H1 (cell line): ENCODE measurements at regions not wholly inside any gene's neighbourhood (a gene's known extent, or its start where the extent isn't known, plus 50 kb on each side); places are given as distances from the start of the nearest gene placed in this dataset.

ENCODE experiments used
- CTCF ChIA-PET: fragments of 300-600 bp; sonication (Branson Sonifier 250); formaldehyde crosslinking; loops from one replicate; lab custom pipeline; 2021; ENCODE audit not compliant: partially characterized antibody; lab: Charles Lee
- POLR2A ChIA-PET: fragments of 300-600 bp; sonication (Branson Sonifier 250); formaldehyde crosslinking; loops from one replicate; lab custom pipeline; 2021; ENCODE audit warnings: inconsistent platforms; ENCODE audit not compliant: partially characterized antibody; lab: Charles Lee
- DNase-seq, 2 experiments: peaks; one replicate each; pipeline versions ENCODE4 v3.0.0 to v3.0.0-alpha.2; 2010 to 2022; ENCODE audit warnings: low spot score in 2 of 2, low read depth in 1 of 2, mixed read lengths in 1 of 2
- FAIRE-seq: peaks from 2 replicates; lab custom pipeline; 2011; peaks lifted over from hg19 to GRCh38; lab: Jason Lieb, UNC
- H2AFZ ChIP-seq: 2 replicates; pipeline ENCODE4 v1.8.1; 2012; ENCODE audit warnings: low read length, inconsistent platforms
- H2AK5ac ChIP-seq: 2 replicates; pipeline ENCODE4 v1.6.1; 2013; ENCODE audit warnings: low read depth, low read length
- H2BK120ac ChIP-seq: replicated peaks from 2 replicates; pipeline ENCODE3; 2013; ENCODE audit warnings: low read depth, low read length, inconsistent platforms
- H2BK12ac ChIP-seq: 2 replicates; pipeline ENCODE4 v1.6.1; 2013; ENCODE audit warnings: low read depth, low read length
- H2BK15ac ChIP-seq: 2 replicates; pipeline ENCODE4 v1.6.1; 2013; ENCODE audit warnings: low read length
- H2BK20ac ChIP-seq: 2 replicates; pipeline ENCODE4 v1.6.1; 2013; ENCODE audit warnings: low read length
- H2BK5ac ChIP-seq: 2 replicates; pipeline ENCODE4 v1.6.1; 2013; ENCODE audit warnings: low read depth, low read length
- H3K14ac ChIP-seq: 2 replicates; pipeline ENCODE4 v1.6.1; 2013; ENCODE audit warnings: inconsistent platforms; ENCODE audit not compliant: insufficient read length
- H3K18ac ChIP-seq: 2 replicates; pipeline ENCODE4 v1.6.1; 2013; ENCODE audit warnings: low read length; ENCODE audit errors: extremely low read depth
- H3K23ac ChIP-seq: 2 replicates; pipeline ENCODE4 v1.6.1; 2013; ENCODE audit warnings: inconsistent platforms; ENCODE audit not compliant: insufficient read length
- H3K23me2 ChIP-seq: 2 replicates; pipeline ENCODE4 v1.6.1; 2013; ENCODE audit warnings: low read depth, low read length
- H3K27ac ChIP-seq: 2 replicates; pipeline ENCODE4 v1.6.1; 2011; ENCODE audit warnings: low read depth, low read length, inconsistent platforms
- H3K27me3 ChIP-seq, 4 experiments: replicated peaks in 1 of 4; 1 replicate in 1 of 4; 2 replicates in 3 of 4; pipeline versions ENCODE4 v1.6.1 to v1.8.1; 2011 to 2013; ENCODE audit warnings: low read length in 3 of 4, mild to moderate bottlenecking in 3 of 4, inconsistent platforms in 2 of 4, mixed read lengths in 2 of 4, moderate library complexity in 1 of 4; ENCODE audit not compliant: control insufficient read depth in 3 of 4, insufficient read depth in 3 of 4; ENCODE audit errors: extremely low read depth in 1 of 4
- H3K36me3 ChIP-seq, 4 experiments: 2 replicates each; pipeline versions ENCODE4 v1.6.1 to v1.8.1; 2011 to 2013; ENCODE audit warnings: mild to moderate bottlenecking in 4 of 4, low read length in 3 of 4, moderate library complexity in 2 of 4, control low read depth in 1 of 4, inconsistent platforms in 1 of 4; ENCODE audit not compliant: insufficient read depth in 4 of 4, control insufficient read depth in 2 of 4
- H3K4ac ChIP-seq: replicated peaks from 2 replicates; pipeline ENCODE3; 2013; ENCODE audit warnings: low read length, low read depth, mixed read lengths, inconsistent platforms; ENCODE audit not compliant: insufficient read length
- H3K4me1 ChIP-seq, 4 experiments: replicated peaks in 1 of 4; 1 replicate in 1 of 4; 2 replicates in 3 of 4; pipeline versions ENCODE4 v1.6.1 to v1.8.1; 2011 to 2013; ENCODE audit warnings: low read length in 3 of 4, inconsistent platforms in 2 of 4, mixed read lengths in 1 of 4; ENCODE audit not compliant: insufficient read depth in 4 of 4, control insufficient read depth in 3 of 4
- H3K4me2 ChIP-seq, 2 experiments: 2 replicates each; pipeline versions ENCODE4 v1.6.1 to v1.8.1; 2011 to 2013; ENCODE audit warnings: low read depth in 2 of 2, low read length in 2 of 2, control low read depth in 1 of 2, inconsistent platforms in 1 of 2, mild to moderate bottlenecking in 1 of 2; ENCODE audit not compliant: insufficient read depth in 1 of 2
- H3K4me3 ChIP-seq, 4 experiments: fragments of 200-600, 300-600 bp in 1 of 4; sonication (generic), shearing (Covaris generic), sonication (Bioruptor Twin) in 1 of 4; 2 replicates each; pipeline versions ENCODE4 v1.5.1 to v1.8.1; 2011 to 2016; ENCODE audit warnings: low read length in 4 of 4, low read depth in 3 of 4, control low read depth in 2 of 4, inconsistent platforms in 2 of 4, mild to moderate bottlenecking in 2 of 4, mixed read lengths in 1 of 4, moderate library complexity in 1 of 4; ENCODE audit not compliant: insufficient read depth in 2 of 4; ENCODE audit errors: extremely low read depth in 1 of 4
- H3K56ac ChIP-seq: replicated peaks from 2 replicates; pipeline ENCODE3; 2013; ENCODE audit warnings: low read depth, mild to moderate bottlenecking, mixed read lengths, low read length, inconsistent platforms; ENCODE audit not compliant: insufficient read length
- H3K79me1 ChIP-seq: 2 replicates; pipeline ENCODE4 v1.6.1; 2013; ENCODE audit warnings: low read depth, low read length, control low read depth
- H3K79me2 ChIP-seq, 2 experiments: 2 replicates each; pipeline versions ENCODE4 v1.6.1 to v1.8.1; 2012 to 2013; ENCODE audit warnings: low read length in 2 of 2, mild to moderate bottlenecking in 2 of 2, inconsistent platforms in 1 of 2; ENCODE audit not compliant: insufficient read depth in 2 of 2, control insufficient read depth in 1 of 2
- H3K9ac ChIP-seq, 4 experiments: replicated peaks in 1 of 4; 1 replicate in 1 of 4; 2 replicates in 3 of 4; pipeline versions ENCODE4 v1.6.1 to v1.8.1; 2011 to 2013; ENCODE audit warnings: low read depth in 3 of 4, low read length in 3 of 4, control low read depth in 2 of 4, mild to moderate bottlenecking in 2 of 4, moderate library complexity in 2 of 4, inconsistent platforms in 1 of 4; ENCODE audit errors: extremely low read depth in 1 of 4
- H3K9me3 ChIP-seq, 2 experiments: 2 replicates each; pipeline versions ENCODE4 v1.6.1 to v1.8.1; 2012 to 2013; ENCODE audit warnings: mild to moderate bottlenecking in 2 of 2, moderate library complexity in 2 of 2, control low read depth in 1 of 2, inconsistent platforms in 1 of 2, low read depth in 1 of 2, low read length in 1 of 2, mixed read lengths in 1 of 2; ENCODE audit not compliant: insufficient read depth in 2 of 2
- H4K20me1 ChIP-seq, 2 experiments: replicated peaks in 1 of 2; 2 replicates each; pipeline versions ENCODE3 to v1.8.1; 2011 to 2013; ENCODE audit warnings: inconsistent platforms in 2 of 2, low read length in 2 of 2, mild to moderate bottlenecking in 1 of 2; ENCODE audit not compliant: insufficient read depth in 2 of 2, control insufficient read depth in 1 of 2
- H4K5ac ChIP-seq: 2 replicates; pipeline ENCODE4 v1.6.1; 2013; ENCODE audit warnings: low read length, low read depth, mixed read lengths, inconsistent platforms; ENCODE audit not compliant: insufficient read length
- H4K8ac ChIP-seq: 2 replicates; pipeline ENCODE4 v1.8.0; 2013; ENCODE audit warnings: mild to moderate bottlenecking, moderate library complexity, low read length, inconsistent platforms; ENCODE audit not compliant: insufficient read depth; ENCODE audit errors: extremely low read depth
- H4K91ac ChIP-seq: replicated peaks from 2 replicates; pipeline ENCODE3; 2013; ENCODE audit warnings: low read length, mixed read lengths, inconsistent platforms; ENCODE audit not compliant: insufficient read length
- BRCA1 ChIP-seq: IDR thresholded peaks from 2 replicates; pipeline ENCODE4 v1.6.1; 2012; ENCODE audit warnings: low read depth, low read length, improper control_type of control experiment
- CBX8 ChIP-seq: fragments of 300-800, 300-1000 bp; sonication (generic); IDR thresholded peaks from 2 replicates; pipeline ENCODE4 v1.7.1; 2016; ENCODE audit warnings: low read depth, low read length, borderline replicate concordance
- CHD2 ChIP-seq: IDR thresholded peaks from 2 replicates; pipeline ENCODE4 v1.6.1; 2012; ENCODE audit warnings: low read length, improper control_type of control experiment
- GABPA ChIP-seq: IDR thresholded peaks from 2 replicates; pipeline ENCODE4 v1.6.1; 2011; ENCODE audit warnings: mild to moderate bottlenecking, low read length, moderate library complexity, borderline replicate concordance; ENCODE audit not compliant: insufficient read depth
- MAX ChIP-seq: IDR thresholded peaks from 2 replicates; pipeline ENCODE4 v1.6.1; 2012; ENCODE audit warnings: inconsistent platforms
- NANOG ChIP-seq: IDR thresholded peaks from 2 replicates; pipeline ENCODE4 v1.6.1; 2011; ENCODE audit warnings: low read length, low read depth, mild to moderate bottlenecking, inconsistent platforms; ENCODE audit not compliant: insufficient read depth, poor library complexity, severe bottlenecking
- POLR2A ChIP-seq, 2 experiments: IDR thresholded peaks; 1 replicate in 1 of 2; 2 replicates in 1 of 2; pipeline ENCODE4 v1.6.1; 2011; ENCODE audit warnings: low read depth in 2 of 2, low read length in 2 of 2, mild to moderate bottlenecking in 2 of 2; ENCODE audit errors: control extremely low read depth in 1 of 2
- RAD21 ChIP-seq, 2 experiments: IDR thresholded peaks in 1 of 2; conservative IDR thresholded peaks in 1 of 2; 2 replicates each; pipeline ENCODE4 v1.6.1; 2011; ENCODE audit warnings: low read depth in 2 of 2, low read length in 2 of 2, improper control_type of control experiment in 1 of 2, inconsistent platforms in 1 of 2, mild to moderate bottlenecking in 1 of 2, moderate library complexity in 1 of 2
- SAP30 ChIP-seq: fragments of 300-600 bp; sonication (generic); IDR thresholded peaks from 2 replicates; pipeline ENCODE4 v1.7.1; 2012; ENCODE audit warnings: low read length, moderate library complexity, mild to moderate bottlenecking, inconsistent platforms; ENCODE audit not compliant: insufficient read depth, insufficient replicate concordance
- SIX5 ChIP-seq: IDR thresholded peaks from 2 replicates; pipeline ENCODE4 v1.6.1; 2011; ENCODE audit warnings: mild to moderate bottlenecking, low read depth, low read length
- SUZ12 ChIP-seq: fragments of 200-600 bp; sonication (generic); IDR thresholded peaks from 2 replicates; pipeline ENCODE4 v1.6.1; 2012; ENCODE audit warnings: mild to moderate bottlenecking, inconsistent platforms, low read length, moderate library complexity, mixed read lengths
- TBP ChIP-seq: IDR thresholded peaks from 2 replicates; pipeline ENCODE4 v1.6.1; 2011; ENCODE audit warnings: low read depth, low read length, improper control_type of control experiment

DNA sequence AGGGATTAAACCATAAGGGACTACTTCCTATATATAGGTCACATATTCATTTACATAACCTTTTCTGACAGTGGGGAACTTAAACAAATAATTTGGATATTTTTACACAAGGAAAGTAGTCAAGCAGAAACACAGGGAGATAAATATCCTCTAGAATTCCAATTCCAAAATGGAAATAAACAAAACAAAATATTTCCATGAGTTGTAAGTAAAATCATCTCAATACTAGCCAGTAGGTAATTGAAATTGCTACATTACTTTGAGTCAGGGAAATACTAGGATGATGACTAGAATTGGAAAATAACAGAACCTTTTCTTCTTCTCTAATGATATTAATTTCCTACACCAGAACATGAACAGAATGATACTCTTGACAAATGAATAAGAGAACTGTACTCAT lies 1308.1 kb upstream of the GJE1 start:
- no peaks in the 10 kb centered on the region for H3K36me3 ChIP-seq
- no peak overlapping the region for H4K5ac ChIP-seq
- H2AK5ac ChIP-seq: no peak overlapping the region
- H3K4me2 ChIP-seq: no peak overlapping the region
- H3K27me3 ChIP-seq: no peaks in the 10 kb centered on the region
- H3K23ac ChIP-seq: no peak overlapping the region
- no peaks in the 10 kb centered on the region for H3K79me2 ChIP-seq
- DNase-seq: no peak
- no peaks in the 10 kb centered on the region for H3K79me1 ChIP-seq
- TF ChIP-seq BRCA1: no peak
- no peak for TF ChIP-seq CHD2
- TF ChIP-seq CBX8: no peak
- no peak for TF ChIP-seq TBP
- no peak for TF ChIP-seq SUZ12
- no peak for TF ChIP-seq SIX5
- TF ChIP-seq SAP30: no peak
- TF ChIP-seq GABPA: no peak
- no peak for TF ChIP-seq MAX
- no peak for TF ChIP-seq NANOG
- TF ChIP-seq RAD21 (IDR thresholded peaks at IDR 0.05 in 1 of 2, conservative IDR thresholded peaks at IDR 0.05 in 1 of 2; ENCODE audit: low read depth in 2 of 2, low read length in 2 of 2): no peak
- no peak for TF ChIP-seq POLR2A (IDR thresholded peaks at IDR 0.05; ENCODE audit: control extremely low read depth in 1 of 2, low read depth in 2 of 2, low read length in 2 of 2)
- no peak overlapping the region for H2BK5ac ChIP-seq
- H3K27ac ChIP-seq: no peak overlapping the region
- H2BK12ac ChIP-seq: no peak overlapping the region
- no peak overlapping the region for H3K14ac ChIP-seq
- no peak overlapping the region for H3K4me3 ChIP-seq
- POLR2A ChIA-PET: no interaction called here
- H2BK15ac ChIP-seq: no peak overlapping the region
- H3K18ac ChIP-seq: no peak overlapping the region
- no peaks in the 10 kb centered on the region for H3K4me1 ChIP-seq
- no peak for FAIRE-seq
- H4K8ac ChIP-seq: no peak overlapping the region
- no peak overlapping the region for H3K9ac ChIP-seq
- no peaks in the 10 kb centered on the region for H3K23me2 ChIP-seq
- H2BK20ac ChIP-seq: no peak overlapping the region
- H3K56ac ChIP-seq: no peak overlapping the region
- no peaks in the 10 kb centered on the region for H4K20me1 ChIP-seq
- H2BK120ac ChIP-seq: no peak overlapping the region
- no peak overlapping the region for H2AFZ ChIP-seq
- H4K91ac ChIP-seq: no peak overlapping the region
- H3K9me3 ChIP-seq: no peaks in the 10 kb centered on the region
- CTCF ChIA-PET: no interaction called here
- H3K4ac ChIP-seq: no peak overlapping the region
